Activated CD8-positive, alpha-beta memory T cell treated with anti-CD3 and anti-CD28 coated beads, Interleukin-2, amount 50 U/mL, for 4 hours (primary cell): ENCODE measurements at regions not wholly inside any gene's neighbourhood (a gene's known extent, or its start where the extent isn't known, plus 50 kb on each side); places are given as distances from the start of the nearest gene placed in this dataset.

Experiments used
- DNase-seq: peaks from one replicate; pipeline ENCODE4 v3.0.0-alpha.2; 2020

- DNase-seq, result no peak
Measured at GRCh38 chr9:108483676-108484075, 372.1 kb downstream of the ACTL7B start.

- no peak for DNase-seq
Measured at GRCh38 chr9:108479989-108480652, 375.7 kb downstream of the ACTL7B start.

- no peak for DNase-seq
Measured at GRCh38 chr9:108478431-108479332, 377.1 kb downstream of the ACTL7B start.

- no peak for DNase-seq
Measured at GRCh38 chr9:108477529-108478006, 378.2 kb downstream of the ACTL7B start.

GRCh38 chr9:108476574-108476973, 379.2 kb downstream of the ACTL7B start:
- DNase-seq, result no peak

- no peak for DNase-seq
Measured at GRCh38 chr9:108475813-108476212, 380.0 kb downstream of the ACTL7B start.

- DNase-seq, result no peak
Measured at GRCh38 chr9:108474356-108474755, 381.4 kb downstream of the ACTL7B start.

- no peak for DNase-seq
Measured at GRCh38 chr9:108473209-108474112, 382.3 kb downstream of the ACTL7B start.

GRCh38 chr9:108469654-108470053, 386.1 kb downstream of the ACTL7B start:
- DNase-seq, result no peak

- no peak for DNase-seq
Measured at GRCh38 chr9:108468364-108468763, 387.4 kb downstream of the ACTL7B start.

- no peak for DNase-seq
Measured at GRCh38 chr9:108467653-108468324, 388.0 kb downstream of the ACTL7B start.

- DNase-seq, result no peak
Measured at GRCh38 chr9:108467161-108467560, 388.6 kb downstream of the ACTL7B start.

GRCh38 chr9:108466304-108466703, 389.5 kb downstream of the ACTL7B start:
- no peak for DNase-seq

- DNase-seq, result no peak
Measured at GRCh38 chr9:108463932-108464606, 391.7 kb downstream of the ACTL7B start.

GRCh38 chr9:108456903-108457302, 398.9 kb downstream of the ACTL7B start:
- DNase-seq, result no peak

- DNase-seq, result no peak
Measured at GRCh38 chr9:108445431-108446071, 410.2 kb downstream of the ACTL7B start.

GRCh38 chr9:108444400-108445358, 411.1 kb downstream of the ACTL7B start:
- DNase-seq, result no peak

- DNase-seq, result no peak
Measured at GRCh38 chr9:108443741-108444140, 412.0 kb downstream of the ACTL7B start.

GRCh38 chr9:108443019-108443633, 412.7 kb downstream of the ACTL7B start:
- DNase-seq, result no peak

GRCh38 chr9:108442627-108443018, 413.2 kb downstream of the ACTL7B start:
- DNase-seq, result no peak
